ENCODE measurements at regions not wholly inside any gene's neighbourhood (a gene's known extent, or its start where the extent isn't known, plus 50 kb on each side); places are given as distances from the start of the nearest gene placed in this dataset.

DNA sequence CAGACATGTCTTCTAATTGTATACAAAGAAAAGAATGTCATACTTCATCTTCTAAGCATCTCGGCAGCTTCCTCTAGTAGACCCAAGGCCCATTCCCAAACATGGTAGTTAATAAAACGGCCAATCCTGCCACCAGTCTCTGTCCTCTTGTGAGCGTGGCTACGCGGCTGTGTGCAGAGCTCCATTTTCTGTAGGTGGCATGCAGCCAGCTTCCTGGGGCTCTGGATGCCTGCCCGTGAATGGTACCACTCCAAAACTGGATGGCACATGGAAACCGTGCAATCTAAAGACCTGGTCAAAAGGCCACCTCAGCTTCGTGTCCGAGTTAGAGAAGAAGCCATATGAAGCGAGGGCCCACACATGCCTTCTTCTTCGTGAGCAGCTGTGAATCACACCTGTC is 110.7 kb downstream of the SIPA1L2 start:
- TF ChIP-seq, protein P1, sequence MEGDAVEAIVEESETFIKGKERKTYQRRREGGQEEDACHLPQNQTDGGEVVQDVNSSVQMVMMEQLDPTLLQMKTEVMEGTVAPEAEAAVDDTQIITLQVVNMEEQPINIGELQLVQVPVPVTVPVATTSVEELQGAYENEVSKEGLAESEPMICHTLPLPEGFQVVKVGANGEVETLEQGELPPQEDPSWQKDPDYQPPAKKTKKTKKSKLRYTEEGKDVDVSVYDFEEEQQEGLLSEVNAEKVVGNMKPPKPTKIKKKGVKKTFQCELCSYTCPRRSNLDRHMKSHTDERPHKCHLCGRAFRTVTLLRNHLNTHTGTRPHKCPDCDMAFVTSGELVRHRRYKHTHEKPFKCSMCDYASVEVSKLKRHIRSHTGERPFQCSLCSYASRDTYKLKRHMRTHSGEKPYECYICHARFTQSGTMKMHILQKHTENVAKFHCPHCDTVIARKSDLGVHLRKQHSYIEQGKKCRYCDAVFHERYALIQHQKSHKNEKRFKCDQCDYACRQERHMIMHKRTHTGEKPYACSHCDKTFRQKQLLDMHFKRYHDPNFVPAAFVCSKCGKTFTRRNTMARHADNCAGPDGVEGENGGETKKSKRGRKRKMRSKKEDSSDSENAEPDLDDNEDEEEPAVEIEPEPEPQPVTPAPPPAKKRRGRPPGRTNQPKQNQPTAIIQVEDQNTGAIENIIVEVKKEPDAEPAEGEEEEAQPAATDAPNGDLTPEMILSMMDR (IDR thresholded peaks at IDR 0.05; ENCODE audit: poor library complexity, severe bottlenecking), result no peak
- TF ChIP-seq EP300 (conservative IDR thresholded peaks at IDR 0.05; ENCODE audit: poor library complexity, severe bottlenecking), result no peak
